Vagina (tissue), 2 donors: ENCODE measurements at regions not wholly inside any gene's neighbourhood (a gene's known extent, or its start where the extent isn't known, plus 50 kb on each side); places are given as distances from the start of the nearest gene placed in this dataset.

Experiments used
- CTCF ChIP-seq, 3 experiments: fragments of 450-650 bp in 2 of 3; fragments of 200-600 bp in 1 of 3; sonication (generic) in 1 of 3; IDR thresholded peaks; one replicate each; pipeline ENCODE4 v1.5.1; 2017 to 2019; ENCODE audit warnings: antibody characterized with exemption in 3 of 3, mild to moderate bottlenecking in 2 of 3, moderate library complexity in 2 of 3
- POLR2A ChIP-seq, 2 donors: fragments of 450-650 bp; IDR thresholded peaks; one replicate each; pipeline ENCODE4 v1.6.1; 2017; ENCODE audit warnings: antibody characterized with exemption in 2 of 2, mild to moderate bottlenecking in 2 of 2, moderate library complexity in 2 of 2
- POLR2AphosphoS5 ChIP-seq, 2 donors: sonication (generic); formaldehyde crosslinking; IDR thresholded peaks; one replicate each; pipeline ENCODE4 v1.9.0; 2017; ENCODE audit warnings: antibody characterized with exemption in 2 of 2, mild to moderate bottlenecking in 2 of 2, low read depth in 1 of 2; ENCODE audit not compliant: insufficient read depth in 1 of 2

- TF ChIP-seq CTCF (IDR thresholded peaks at IDR 0.05): no peak
- TF ChIP-seq POLR2A (IDR thresholded peaks at IDR 0.05): no peak
- no peak for TF ChIP-seq POLR2AphosphoS5 (IDR thresholded peaks at IDR 0.05; ENCODE audit: insufficient read depth in 1 of 2, low read depth in 1 of 2)
Observed at GRCh38 chr5:12840972-12841371, 936.7 kb upstream of the CTNND2 start.
